ENCODE measurements at regions not wholly inside any gene's neighbourhood (a gene's known extent, or its start where the extent isn't known, plus 50 kb on each side); places are given as distances from the start of the nearest gene placed in this dataset.

DNA sequence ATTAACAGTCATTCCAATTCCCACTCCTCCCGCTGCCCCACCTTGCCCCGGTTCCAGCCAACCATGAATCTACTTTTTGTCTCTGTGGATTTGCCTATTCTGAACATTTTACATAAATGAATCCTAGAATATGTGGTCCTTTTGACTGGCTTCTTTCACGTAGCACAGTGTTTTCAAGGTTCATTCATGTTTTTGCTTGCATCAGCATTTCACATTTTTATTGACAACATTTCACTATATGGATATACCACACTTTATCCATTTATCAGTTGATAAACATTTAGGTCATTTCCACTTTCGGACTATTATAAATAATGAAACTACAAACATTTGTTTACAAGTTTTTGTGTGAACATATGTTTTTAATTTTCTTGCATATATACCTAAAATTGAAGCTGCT lies 182.0 kb downstream of the ZNF248 start:
- TF ChIP-seq, protein P1, sequence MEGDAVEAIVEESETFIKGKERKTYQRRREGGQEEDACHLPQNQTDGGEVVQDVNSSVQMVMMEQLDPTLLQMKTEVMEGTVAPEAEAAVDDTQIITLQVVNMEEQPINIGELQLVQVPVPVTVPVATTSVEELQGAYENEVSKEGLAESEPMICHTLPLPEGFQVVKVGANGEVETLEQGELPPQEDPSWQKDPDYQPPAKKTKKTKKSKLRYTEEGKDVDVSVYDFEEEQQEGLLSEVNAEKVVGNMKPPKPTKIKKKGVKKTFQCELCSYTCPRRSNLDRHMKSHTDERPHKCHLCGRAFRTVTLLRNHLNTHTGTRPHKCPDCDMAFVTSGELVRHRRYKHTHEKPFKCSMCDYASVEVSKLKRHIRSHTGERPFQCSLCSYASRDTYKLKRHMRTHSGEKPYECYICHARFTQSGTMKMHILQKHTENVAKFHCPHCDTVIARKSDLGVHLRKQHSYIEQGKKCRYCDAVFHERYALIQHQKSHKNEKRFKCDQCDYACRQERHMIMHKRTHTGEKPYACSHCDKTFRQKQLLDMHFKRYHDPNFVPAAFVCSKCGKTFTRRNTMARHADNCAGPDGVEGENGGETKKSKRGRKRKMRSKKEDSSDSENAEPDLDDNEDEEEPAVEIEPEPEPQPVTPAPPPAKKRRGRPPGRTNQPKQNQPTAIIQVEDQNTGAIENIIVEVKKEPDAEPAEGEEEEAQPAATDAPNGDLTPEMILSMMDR (optimal IDR thresholded peaks at IDR 0.05 in 1 of 3, IDR thresholded peaks at IDR 0.05 in 1 of 3, conservative IDR thresholded peaks at IDR 0.05 in 1 of 3; ENCODE audit: extremely low read depth in 1 of 3, insufficient read depth in 2 of 3, low read length in 3 of 3) = no peak
- no peak for TF ChIP-seq EZH2 (IDR thresholded peaks at IDR 0.05; ENCODE audit: low read length)
